Fibroblast of skin of scalp (primary cell): ENCODE measurements at regions not wholly inside any gene's neighbourhood (a gene's known extent, or its start where the extent isn't known, plus 50 kb on each side); places are given as distances from the start of the nearest gene placed in this dataset.

Experiments used
- DNase-seq: peaks from one replicate; pipeline ENCODE4 v3.0.0-alpha.2; 2013

DNA sequence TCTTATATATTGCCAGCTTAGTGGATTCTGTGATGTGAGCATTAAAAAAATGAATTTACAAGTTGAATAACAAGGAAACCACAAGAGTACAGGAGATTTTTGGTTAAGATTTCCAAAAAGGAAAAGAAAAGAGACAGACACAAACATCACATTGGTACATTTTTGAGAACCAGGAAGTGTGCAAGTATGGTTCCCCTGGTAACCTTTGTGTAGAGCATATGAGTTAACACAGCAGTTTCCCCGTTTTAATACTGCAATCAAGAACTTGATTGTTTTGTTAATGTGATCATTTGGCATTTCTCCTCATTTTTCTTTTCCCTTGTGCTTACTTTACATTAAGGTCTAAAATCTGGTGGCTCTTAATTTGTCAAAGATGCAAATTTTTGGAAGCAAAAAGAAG lies 490.4 kb upstream of the ATP2B1 start:
- no peak for DNase-seq

DNA sequence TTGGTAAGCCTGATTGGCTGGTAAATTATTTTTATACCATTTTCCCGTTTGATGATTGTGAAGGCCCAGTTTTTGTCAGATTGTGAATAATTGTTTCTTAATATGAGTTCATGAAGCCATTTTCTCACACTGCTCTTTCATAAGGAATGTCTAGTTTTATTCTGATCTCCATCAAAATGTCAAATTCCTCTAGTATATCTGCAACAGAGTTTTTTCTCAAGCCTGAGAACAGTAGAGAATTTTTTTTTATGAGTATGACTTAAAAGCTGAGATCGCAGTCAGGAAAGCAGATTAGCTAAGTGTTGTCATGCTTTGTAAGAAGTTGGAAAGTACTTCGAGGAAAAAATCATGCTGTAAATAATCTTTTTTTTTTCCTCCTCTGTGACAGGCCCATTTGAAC lies 484.9 kb upstream of the ATP2B1 start:
- no peak for DNase-seq

DNA sequence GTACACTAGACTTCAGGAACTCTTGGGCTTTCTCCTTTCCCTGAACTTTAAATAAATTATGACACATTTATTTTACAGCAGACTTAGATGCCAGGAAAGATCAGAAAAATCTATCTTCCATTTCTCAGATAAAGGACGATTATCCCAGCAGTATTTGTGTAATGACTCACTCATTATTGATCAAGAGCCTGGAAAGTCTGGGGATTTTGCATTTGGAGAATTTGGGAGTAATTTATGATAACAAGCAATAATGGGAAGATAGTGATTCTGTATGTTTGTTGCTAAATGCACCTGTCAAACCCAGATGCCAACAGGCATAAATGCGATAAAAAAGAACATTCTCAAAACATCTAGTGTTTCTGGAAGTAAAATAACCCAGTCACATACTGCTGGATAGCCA lies 480.2 kb upstream of the ATP2B1 start:
- no peak for DNase-seq

DNA sequence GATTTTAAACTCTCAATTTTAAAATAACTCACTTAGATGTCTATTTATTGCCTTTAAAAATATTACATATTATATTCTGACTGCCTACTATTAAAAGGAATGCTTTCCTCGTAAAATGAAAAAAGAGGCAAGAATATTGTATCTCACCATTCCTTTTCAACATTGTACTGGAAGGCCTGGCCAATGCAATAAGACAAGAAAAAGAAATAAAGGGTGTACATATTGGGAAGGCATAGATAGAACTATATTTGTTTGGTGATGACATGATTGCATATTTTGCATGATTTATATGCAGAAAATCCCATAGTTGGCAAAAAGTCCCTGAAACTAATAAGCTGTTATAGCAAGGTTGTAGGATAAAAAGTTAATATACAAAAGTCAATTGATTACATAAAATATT lies 474.6 kb upstream of the ATP2B1 start:
- DNase-seq: no peak

GRCh38 chr12:90181216-90181615 lies 472.6 kb upstream of the ATP2B1 start:
- no peak for DNase-seq

GRCh38 chr12:90174956-90175355 lies 466.3 kb upstream of the ATP2B1 start:
- DNase-seq: no peak

DNA sequence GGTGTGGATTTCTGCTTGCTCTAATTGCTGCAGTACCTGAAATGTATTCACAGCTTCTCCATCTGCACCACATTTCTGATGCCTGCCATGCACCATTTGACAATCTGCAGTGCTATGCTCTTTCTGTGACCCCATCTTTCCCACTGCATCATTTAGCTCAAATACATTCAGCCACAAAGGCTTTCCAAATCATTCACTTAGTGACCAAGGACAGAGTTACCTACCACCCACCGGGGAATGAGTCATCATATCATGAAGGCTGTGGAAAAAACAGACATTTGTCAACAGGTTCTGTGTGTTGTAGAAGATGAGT lies 465.5 kb upstream of the ATP2B1 start:
- no peak for DNase-seq

GRCh38 chr12:90173499-90174197 lies 465.0 kb upstream of the ATP2B1 start:
- no peak for DNase-seq

DNA sequence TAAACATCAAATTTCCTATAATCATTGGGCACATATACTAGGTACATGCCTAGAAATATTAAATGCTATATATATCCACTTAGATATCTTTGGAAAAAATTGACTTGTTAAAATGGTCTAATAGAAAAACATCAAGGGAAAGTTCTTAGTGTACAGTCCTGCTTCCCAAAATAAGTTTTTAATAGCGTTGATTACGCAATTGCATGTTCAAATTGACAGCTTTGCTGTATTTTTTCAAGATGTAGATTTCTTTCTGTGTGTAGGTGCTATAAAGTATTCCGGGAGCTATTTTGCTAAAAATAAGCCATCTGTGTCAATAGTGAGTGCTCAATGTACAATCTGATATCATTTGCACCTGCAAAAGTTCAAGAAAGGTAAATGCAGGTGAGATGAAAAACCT lies 463.9 kb upstream of the ATP2B1 start:
- DNase-seq: no peak

GRCh38 chr12:90170740-90171139 lies 462.1 kb upstream of the ATP2B1 start:
- no peak for DNase-seq

DNA sequence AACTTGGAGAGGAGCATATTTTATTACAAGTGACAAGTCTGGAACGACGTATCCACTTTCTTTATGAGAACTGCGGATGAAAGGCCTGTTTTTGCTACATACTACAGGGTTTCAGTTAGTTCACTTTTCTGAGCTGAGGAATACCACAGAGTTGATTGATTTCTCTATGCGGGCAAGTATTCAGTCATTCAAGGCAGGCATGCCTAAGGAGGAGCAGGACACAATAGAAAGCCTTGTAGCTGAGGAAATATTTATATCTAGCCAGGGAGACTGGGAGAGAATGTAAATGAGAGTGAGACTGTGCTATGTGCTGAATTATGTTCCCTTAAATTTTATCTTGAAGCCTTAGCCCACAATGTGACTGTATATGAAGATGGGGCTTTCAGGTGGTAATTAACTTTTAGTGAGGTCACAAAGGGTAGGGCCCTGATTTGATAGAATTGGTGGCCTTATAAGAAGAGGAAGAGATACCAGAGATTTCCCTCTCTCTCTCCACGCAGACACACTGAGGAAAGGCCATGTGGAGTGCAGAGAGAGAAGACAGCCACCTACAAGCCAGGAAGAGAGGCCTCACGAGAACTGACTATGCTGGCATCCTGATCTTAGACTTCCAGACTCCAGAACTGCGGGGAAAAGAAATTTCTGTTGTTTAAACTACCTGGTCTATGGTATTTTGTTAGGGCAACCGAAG lies 459.0 kb upstream of the ATP2B1 start:
- no peak for DNase-seq

- DNase-seq: no peak
Observed at GRCh38 chr12:90166671-90167070, 458.0 kb upstream of the ATP2B1 start.

DNA sequence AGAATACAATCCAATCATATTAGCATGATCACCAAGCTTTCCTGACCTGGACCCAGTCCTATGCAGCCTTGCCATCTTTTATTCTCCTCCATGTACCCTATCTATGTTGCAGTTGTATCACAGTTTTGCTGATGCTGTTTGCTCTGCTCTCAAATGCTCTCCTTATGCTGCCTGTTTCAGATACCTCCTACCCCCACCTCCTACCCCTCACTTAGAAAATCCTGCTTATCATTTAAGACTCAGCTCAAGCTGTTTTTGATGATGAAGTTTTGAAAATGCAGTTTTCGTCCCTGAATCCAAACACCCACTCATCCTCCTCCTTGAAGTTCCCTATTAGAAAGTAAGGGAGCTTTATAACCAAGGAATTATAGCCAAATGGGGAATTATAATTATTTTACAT lies 457.4 kb upstream of the ATP2B1 start:
- DNase-seq: no peak

GRCh38 chr12:90163975-90164374 lies 455.3 kb upstream of the ATP2B1 start:
- no peak for DNase-seq

DNA sequence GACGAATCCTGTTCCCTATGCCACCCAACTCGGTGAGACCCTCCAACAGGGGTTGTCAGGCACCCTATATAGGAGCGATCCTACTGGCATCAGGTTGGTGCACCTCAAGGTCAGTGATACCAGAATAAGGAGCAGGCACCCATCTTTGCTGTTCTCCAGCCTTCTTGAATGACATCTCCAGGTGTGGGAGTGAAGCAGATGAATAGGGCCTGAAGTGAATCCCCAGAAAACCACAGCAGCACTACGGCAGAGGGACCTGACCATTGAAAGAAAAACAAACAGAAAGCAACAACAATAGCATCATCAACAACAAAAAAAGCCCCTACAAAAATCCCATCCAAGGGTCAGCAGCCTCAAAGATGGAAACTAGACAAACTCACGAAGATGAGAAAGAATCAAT lies 445.2 kb upstream of the ATP2B1 start:
- DNase-seq: no peak

DNA sequence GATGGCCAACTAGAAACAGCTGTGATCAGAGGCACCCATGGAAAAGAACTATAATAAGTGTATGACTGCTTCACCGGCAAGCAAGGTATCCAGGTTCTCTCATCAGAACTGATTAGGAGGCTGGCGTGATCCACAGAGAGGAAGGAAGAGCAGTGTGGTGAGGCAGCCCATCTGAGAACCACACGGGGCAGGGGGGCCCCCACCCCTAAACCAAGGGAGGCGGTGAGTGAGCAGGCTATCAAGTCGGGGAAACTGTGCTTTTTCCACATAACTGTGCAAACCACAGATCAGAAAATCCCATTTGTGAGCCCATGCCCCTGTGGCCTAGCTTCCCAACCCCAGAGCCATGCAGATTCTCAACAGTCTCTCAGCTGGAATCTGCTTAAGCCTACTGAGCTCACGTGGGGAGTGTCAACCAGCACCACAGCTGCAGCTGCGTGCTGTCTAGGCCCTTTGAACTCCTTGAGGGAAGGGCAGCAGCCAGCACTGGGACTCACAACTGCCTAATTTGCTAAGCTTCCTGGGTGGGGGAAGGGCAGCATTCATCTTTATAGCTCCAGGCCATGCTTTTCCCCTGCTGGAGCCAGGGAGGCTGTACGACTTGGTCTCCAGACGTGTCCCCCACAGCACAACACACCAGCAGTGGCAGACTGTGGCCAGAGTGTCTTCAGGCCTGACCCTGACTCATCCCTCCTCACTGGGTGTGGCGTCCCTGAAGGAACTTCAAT lies 444.4 kb upstream of the ATP2B1 start:
- peak; percentile 13 for DNase-seq

DNA sequence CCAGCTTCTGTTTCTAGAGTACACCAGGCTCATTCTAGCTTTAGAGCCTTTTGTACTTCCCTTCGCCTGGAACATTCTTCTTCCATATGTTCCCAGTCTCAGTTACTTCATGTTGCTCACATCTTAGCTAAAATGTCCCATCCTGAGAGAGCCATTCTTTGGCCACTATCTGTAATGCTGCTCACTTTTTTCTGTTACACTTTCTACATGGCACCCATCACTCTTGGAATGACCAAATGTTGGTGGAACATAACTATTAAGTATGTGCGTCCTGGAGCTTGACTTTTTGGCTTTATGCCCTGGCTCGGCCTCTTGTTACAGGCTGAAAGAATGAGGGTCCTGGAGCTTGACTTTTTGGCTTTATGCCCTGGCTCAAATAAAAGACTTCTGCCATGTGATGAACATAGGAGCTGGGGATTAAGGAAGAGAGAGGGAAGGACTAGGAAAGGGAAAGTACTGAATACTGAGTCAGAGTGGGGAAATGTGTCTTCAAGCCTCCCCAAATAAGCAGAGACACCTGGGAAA lies 442.9 kb upstream of the ATP2B1 start:
- DNase-seq: no peak

DNA sequence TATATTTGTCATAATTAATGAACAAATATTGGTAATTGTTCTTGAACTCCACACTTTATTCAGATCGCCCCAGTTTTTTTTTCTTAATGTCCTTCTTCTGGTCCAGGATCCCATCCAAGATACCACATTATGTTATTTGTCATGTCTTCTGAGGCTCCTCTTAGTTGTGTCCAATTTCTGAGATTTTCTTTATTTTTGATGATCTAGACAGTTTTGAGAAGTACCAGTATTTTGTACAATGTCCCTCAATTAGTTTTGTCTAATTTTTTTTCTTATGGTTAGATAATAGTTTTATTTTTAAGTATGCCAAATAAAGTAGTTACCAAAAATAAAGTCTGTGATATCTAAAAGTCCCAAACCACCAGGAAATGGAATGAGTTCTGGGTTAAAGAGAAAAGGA lies 440.8 kb upstream of the ATP2B1 start:
- no peak for DNase-seq

DNA sequence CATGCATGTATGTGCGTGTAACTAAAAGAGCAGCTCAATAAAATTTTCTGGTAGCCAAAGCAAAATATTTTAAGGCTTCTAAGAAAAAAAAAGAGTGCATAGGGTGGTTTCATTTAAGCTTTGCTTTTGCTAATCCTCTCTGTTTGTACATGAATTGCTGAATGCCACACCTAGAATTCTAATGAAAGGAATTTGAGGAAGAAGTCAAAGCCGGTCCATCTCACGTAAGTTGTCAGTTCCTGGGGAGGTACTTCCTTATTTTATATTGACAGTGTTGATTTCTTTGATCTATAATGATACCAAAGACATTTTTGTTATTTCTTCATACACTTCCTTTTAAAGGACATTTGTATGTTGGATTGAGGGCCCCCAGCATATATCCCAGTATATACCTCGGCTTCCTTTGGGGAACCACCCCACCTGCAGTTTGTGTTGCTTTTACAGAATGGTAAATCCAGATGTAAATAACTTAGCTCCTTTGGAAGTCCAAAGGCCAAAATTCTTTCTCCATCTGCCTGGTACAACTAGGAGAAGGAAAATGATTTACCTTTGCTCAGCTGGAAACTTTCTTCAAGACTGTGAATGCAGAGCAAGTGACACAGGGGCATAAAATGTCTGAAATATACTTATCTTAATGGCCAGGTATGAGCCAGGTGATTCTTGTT lies 420.9 kb upstream of the ATP2B1 start:
- DNase-seq: no peak

- DNase-seq: no peak
Observed at GRCh38 chr12:90128526-90128925, 419.9 kb upstream of the ATP2B1 start.

DNA sequence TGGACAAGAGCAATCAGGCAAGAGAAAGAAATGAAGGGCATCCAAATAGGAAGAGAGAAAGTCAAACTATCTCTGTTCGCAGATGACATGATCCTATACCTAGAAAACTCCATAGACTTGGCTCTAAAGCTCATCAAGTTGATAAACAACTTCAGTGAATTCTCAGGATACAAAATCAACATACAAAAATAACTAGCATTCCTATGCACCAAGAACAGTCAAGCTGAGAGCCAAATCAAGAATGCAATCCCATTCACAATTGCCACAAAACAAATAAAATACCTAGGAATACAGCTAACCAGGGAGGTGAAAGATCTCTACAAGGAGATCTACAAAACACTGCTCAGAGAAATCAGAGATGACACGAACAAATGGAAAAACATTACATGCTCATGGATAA lies 417.5 kb upstream of the ATP2B1 start:
- no peak for DNase-seq

DNA sequence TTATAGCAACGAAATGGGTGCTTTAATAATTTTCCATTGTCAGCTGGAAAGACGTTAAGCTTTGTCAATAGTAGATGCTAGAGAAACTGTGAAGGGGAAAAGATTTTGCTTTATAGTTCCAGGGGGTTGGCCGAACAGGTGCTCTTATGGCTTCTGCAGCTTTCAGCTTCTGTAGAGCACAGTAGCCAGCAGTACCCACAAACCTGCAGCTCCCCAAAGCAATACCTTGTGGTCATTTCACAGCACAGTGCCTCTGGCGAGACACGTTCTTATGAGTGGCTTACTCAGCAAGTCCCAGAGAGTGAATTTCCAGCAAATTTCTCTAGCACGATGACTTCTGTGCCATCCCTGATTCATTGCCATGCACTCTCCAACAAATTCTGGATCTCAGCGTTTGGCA lies 416.3 kb upstream of the ATP2B1 start:
- DNase-seq: no peak

DNA sequence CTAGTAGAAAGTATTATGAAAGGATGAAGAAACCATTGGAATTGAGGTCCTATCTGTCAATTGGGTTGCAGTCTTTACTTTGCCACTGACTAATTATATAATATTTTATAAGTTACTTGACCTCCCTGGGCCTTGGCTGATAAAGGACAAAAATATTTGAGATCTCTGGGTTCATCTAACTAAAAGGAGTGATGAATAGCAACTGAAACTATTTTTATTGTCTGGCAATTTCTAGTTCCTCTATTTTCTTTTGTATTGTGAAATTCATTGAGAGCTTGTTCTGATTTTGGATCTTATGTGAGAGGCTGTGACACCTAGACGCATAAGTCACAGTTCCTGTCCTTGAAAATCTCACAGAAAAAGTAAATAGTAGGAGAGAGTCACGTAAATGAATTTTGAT lies 415.7 kb upstream of the ATP2B1 start:
- peak; percentile 18 for DNase-seq
